NB4 (cell line): ENCODE measurements at regions not wholly inside any gene's neighbourhood (a gene's known extent, or its start where the extent isn't known, plus 50 kb on each side); places are given as distances from the start of the nearest gene placed in this dataset.

Experiments used
- DNase-seq: peaks from one replicate; pipeline ENCODE4 v3.0.0; 2010; ENCODE audit warnings: low read depth
- H3K4me3 ChIP-seq: one replicate; pipeline ENCODE4 v1.5.1; 2011; ENCODE audit warnings: mild to moderate bottlenecking, low read depth, low read length, moderate library complexity
- MAX ChIP-seq: IDR thresholded peaks from 2 replicates; pipeline ENCODE4 v1.6.1; 2011; ENCODE audit warnings: low read depth, low read length
- MYC ChIP-seq: IDR thresholded peaks from 2 replicates; pipeline ENCODE4 v1.6.1; 2011; ENCODE audit warnings: low read depth, low read length
- POLR2A ChIP-seq: IDR thresholded peaks from 2 replicates; pipeline ENCODE4 v1.6.1; 2011; ENCODE audit warnings: mild to moderate bottlenecking; ENCODE audit not compliant: insufficient read length; ENCODE audit errors: extremely low read depth
- TF ChIP-seq, protein P1 (sequence below): IDR thresholded peaks from one replicate; pipeline ENCODE4 v1.5.1; 2012; ENCODE audit warnings: low read depth, low read length

DNA sequence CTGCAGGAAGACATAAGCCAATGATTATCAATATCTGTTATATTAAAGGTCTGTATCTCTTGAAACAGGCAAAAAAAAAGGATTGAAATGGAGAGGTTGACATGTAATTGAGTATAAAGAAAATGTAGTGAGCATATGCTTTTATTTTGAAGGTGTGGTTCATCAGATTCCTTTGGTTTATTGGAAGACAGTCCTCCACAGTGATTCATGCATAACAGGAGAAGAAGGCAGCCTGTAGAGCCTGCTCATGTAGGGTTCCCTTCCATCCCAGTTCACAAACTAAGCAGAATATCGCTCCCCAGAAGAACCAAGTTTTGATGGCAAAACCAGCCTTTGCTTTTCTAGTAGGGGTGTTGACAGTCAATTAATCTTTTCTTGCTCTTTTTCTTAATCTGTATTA lies 1016.8 kb upstream of the ADGRL4 start:
- no peak overlapping the region for H3K4me3 ChIP-seq
- no peak for DNase-seq
- TF ChIP-seq POLR2A (no peak), MYC (no peak), MAX (no peak)
- TF ChIP-seq, protein P1, sequence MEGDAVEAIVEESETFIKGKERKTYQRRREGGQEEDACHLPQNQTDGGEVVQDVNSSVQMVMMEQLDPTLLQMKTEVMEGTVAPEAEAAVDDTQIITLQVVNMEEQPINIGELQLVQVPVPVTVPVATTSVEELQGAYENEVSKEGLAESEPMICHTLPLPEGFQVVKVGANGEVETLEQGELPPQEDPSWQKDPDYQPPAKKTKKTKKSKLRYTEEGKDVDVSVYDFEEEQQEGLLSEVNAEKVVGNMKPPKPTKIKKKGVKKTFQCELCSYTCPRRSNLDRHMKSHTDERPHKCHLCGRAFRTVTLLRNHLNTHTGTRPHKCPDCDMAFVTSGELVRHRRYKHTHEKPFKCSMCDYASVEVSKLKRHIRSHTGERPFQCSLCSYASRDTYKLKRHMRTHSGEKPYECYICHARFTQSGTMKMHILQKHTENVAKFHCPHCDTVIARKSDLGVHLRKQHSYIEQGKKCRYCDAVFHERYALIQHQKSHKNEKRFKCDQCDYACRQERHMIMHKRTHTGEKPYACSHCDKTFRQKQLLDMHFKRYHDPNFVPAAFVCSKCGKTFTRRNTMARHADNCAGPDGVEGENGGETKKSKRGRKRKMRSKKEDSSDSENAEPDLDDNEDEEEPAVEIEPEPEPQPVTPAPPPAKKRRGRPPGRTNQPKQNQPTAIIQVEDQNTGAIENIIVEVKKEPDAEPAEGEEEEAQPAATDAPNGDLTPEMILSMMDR, result no peak

DNA sequence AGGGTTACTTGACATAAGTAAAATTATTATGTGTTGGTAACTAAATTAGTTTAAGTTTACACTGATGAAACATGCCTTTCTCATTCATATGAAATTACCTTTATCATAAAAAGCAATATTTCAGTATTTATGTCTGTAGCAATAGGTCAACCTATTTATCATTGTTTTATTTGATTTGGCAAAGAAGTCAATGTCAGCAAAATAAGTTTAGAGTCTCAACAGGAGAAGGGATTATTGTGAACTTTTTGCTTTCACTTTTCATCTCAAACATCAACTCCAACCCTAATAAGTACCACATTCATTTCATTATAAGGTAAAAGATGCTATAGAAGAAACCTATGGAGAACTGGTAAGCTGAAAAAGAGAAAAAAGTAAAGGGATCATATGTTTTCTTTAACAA lies 1015.4 kb upstream of the ADGRL4 start:
- DNase-seq, result no peak
- TF ChIP-seq MAX (no peak), POLR2A (no peak), MYC (no peak)
- TF ChIP-seq, protein P1, result no peak
- no peak overlapping the region for H3K4me3 ChIP-seq

DNA sequence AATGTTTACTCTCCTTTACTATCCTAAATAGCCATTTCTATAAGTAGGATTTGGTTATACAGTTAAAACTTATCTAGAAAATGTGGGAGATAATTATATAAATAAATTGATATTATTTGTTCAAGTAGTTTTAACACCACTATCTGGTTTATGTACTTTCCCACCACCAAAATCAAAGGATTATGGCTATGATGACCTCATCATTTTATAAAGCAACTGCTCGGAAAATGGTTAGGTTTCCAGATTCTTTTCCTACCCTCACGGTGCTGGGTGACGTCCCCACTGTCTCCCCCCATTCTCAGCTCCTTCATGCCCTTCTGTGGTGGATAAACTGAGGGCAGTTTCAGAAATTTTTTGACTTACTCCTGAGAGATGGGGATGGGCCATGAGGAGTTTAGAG lies 1011.8 kb upstream of the ADGRL4 start:
- TF ChIP-seq MAX (no peak), MYC (no peak), POLR2A (no peak)
- TF ChIP-seq, protein P1, result no peak
- no peak overlapping the region for H3K4me3 ChIP-seq
- no peak for DNase-seq

DNA sequence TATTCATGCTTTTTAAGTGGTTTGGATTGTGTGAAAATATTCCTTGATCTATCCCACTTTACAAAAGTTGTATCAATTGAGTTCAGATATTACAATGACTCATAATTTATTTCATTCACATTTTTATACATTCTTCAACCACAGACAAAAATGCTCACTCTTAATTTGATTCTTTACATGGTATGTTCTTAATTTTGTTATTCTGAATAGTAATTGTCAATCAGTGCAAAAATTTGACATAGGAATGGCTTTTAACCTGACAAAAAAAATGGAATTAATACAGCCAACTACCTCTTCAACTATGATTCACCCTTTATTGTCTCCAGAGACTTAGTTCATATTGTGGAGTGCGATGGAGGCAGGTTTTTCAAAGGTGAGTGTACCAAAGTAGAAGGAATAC lies 1002.4 kb upstream of the ADGRL4 start:
- DNase-seq, result no peak
- no peak overlapping the region for H3K4me3 ChIP-seq
- TF ChIP-seq POLR2A (no peak), MYC (no peak), MAX (no peak)
- TF ChIP-seq, protein P1, result no peak

DNA sequence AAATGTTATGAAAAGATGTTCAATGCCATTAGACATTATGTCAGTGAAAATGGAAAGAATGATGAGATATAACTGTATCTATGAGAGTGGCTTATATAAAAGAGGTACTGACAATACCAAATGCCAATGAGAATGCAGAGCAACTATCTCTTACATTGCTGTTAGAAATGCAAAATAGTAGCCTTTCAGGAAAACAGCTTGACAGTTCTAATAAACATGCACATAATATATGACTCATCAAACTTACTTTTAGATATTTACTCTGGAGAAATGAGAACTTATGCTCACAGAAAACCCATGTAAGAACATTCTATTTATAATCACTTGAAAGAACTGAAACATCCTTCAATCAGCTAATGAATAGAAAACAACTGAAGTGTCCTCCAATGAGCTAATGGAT lies 996.7 kb upstream of the ADGRL4 start:
- no peak for TF ChIP-seq POLR2A
- TF ChIP-seq, protein P1, result no peak
- TF ChIP-seq MAX, result no peak
- TF ChIP-seq MYC, result no peak
- DNase-seq, result no peak
- H3K4me3 ChIP-seq, result no peak overlapping the region

DNA sequence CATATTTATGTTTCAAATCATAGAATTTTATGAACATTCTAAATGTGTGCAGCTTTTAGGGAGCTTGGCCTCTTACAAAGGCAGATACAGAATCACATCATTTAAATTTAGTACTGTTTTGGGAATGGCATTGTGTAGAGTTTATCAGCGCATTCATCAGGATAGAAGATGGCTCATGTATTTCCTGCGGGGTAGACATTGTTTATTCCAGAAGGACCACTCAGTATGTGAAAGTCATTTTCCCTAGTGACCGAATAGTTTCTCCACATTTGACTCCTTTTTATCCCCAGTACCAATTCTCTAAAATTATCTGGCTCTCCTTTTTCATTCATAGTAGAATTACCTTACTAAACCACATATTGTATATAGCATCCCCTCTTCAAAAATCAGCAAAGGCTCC lies 981.9 kb upstream of the ADGRL4 start:
- H3K4me3 ChIP-seq, result no peak overlapping the region
- no peak for DNase-seq
- TF ChIP-seq, protein P1, result no peak
- TF ChIP-seq MAX (no peak), MYC (no peak), POLR2A (no peak)
